Transverse colon (tissue), 4 donors: ENCODE measurements at regions not wholly inside any gene's neighbourhood (a gene's known extent, or its start where the extent isn't known, plus 50 kb on each side); places are given as distances from the start of the nearest gene placed in this dataset.

Source experiments
- CTCF ChIP-seq, 5 experiments: fragments of 200-600 bp in 3 of 5; fragments of 450-650 bp in 2 of 5; sonication (generic) in 3 of 5; IDR thresholded peaks; 1 replicate in 2 of 5; 2 replicates in 3 of 5; pipeline ENCODE4 v1.5.1; 2016 to 2017; ENCODE audit warnings: antibody characterized with exemption in 5 of 5, inconsistent platforms in 3 of 5, mild to moderate bottlenecking in 2 of 5, moderate library complexity in 1 of 5
- POLR2A ChIP-seq: fragments of 450-650 bp; IDR thresholded peaks from one replicate; pipeline ENCODE4 v1.6.1; 2016; ENCODE audit warnings: antibody characterized with exemption, mild to moderate bottlenecking, moderate library complexity
- POLR2AphosphoS5 ChIP-seq, 3 donors: sonication (generic); formaldehyde crosslinking; IDR thresholded peaks; one replicate each; pipeline ENCODE4 v1.6.1; 2016; ENCODE audit warnings: antibody characterized with exemption in 3 of 3

- no peak for TF ChIP-seq CTCF (IDR thresholded peaks at IDR 0.05)
- no peak for TF ChIP-seq POLR2A
- no peak for TF ChIP-seq POLR2AphosphoS5 (IDR thresholded peaks at IDR 0.05)
These were observed 104.5 kb upstream of the PDE4B start for GRCh38 chr1:65688215-65688566.
